ENCODE measurements at regions not wholly inside any gene's neighbourhood (a gene's known extent, or its start where the extent isn't known, plus 50 kb on each side); places are given as distances from the start of the nearest gene placed in this dataset.

GRCh38 chr2:116586328-116586689 is 1228.2 kb upstream of the DDX18 start:
- no peak overlapping the region for H3K4me3 ChIP-seq (replicated peaks in 1 of 2; ENCODE audit: low read depth in 2 of 2, low read length in 2 of 2)
- DNase-seq (ENCODE audit: low read depth in 2 of 2) = no peak
- no peak for TF ChIP-seq CTCF (IDR thresholded peaks at IDR 0.05; ENCODE audit: low read depth, low read length)
